GM12878 (cell line): ENCODE measurements at regions not wholly inside any gene's neighbourhood (a gene's known extent, or its start where the extent isn't known, plus 50 kb on each side); places are given as distances from the start of the nearest gene placed in this dataset.

ENCODE experiments used
- ATAC-seq: fragments of 200-7000 bp; cut with Tn5 transposase; 3 replicates; pipeline ENCODE4 v1.9.1; 2020; ENCODE audit warnings: mild to moderate bottlenecking, moderate library complexity
- BruUV-seq: library from RNA; stranded (reverse); fragments of 400-500 nt; replicated peaks from 2 replicates; lab custom pipeline; 2021; lab: Mats Ljungman, UMichigan
- CTCF ChIA-PET: fragments of 300-600 bp; sonication (Branson Sonifier 250); formaldehyde crosslinking; extraction: SDS; loops from one replicate; lab custom pipeline; 2021; ENCODE audit warnings: inconsistent platforms; lab: Yijun Ruan, JAX
- POLR2A ChIA-PET: fragments of 350-600 bp; formaldehyde crosslinking; extraction: SDS; loops from one replicate; lab custom pipeline; 2021; ENCODE audit warnings: inconsistent platforms; lab: Charles Lee
- RAD21 ChIA-PET: fragments of 300-600 bp; sonication (Branson Sonifier 250); formaldehyde crosslinking; loops from one replicate; lab custom pipeline; 2023; ENCODE audit warnings: antibody characterized with exemption; ENCODE audit not compliant: unreplicated experiment; lab: Charles Lee
- SMC1A ChIA-PET: fragments of 300-600 bp; sonication (Branson Sonifier 250); formaldehyde crosslinking; loops from one replicate; lab custom pipeline; 2023; ENCODE audit not compliant: unreplicated experiment, uncharacterized antibody; lab: Charles Lee
- DNase-seq: peaks from one replicate; pipeline ENCODE4 v3.0.0-alpha.2; 2011; ENCODE audit warnings: low read depth, low spot score
- FAIRE-seq: peaks from 3 replicates; lab custom pipeline; 2011; peaks lifted over from hg19 to GRCh38; lab: Jason Lieb, UNC
- H2AFZ ChIP-seq: 2 replicates; pipeline ENCODE4 v1.6.0; 2011; ENCODE audit warnings: low read depth, low read length, control low read depth; ENCODE audit not compliant: control insufficient read depth
- H3K27ac ChIP-seq: 2 replicates; pipeline ENCODE4 v1.5.1; 2011; ENCODE audit warnings: control low read depth; ENCODE audit not compliant: control insufficient read depth, insufficient read depth
- H3K27me3 ChIP-seq, 2 experiments: replicated peaks in 1 of 2; 2 replicates each; pipeline versions ENCODE4 v1.6.0 to v1.6.1; 2011; ENCODE audit warnings: low read length in 1 of 2; ENCODE audit not compliant: control insufficient read depth in 2 of 2, insufficient read depth in 2 of 2
- H3K36me3 ChIP-seq, 2 experiments: 2 replicates each; pipeline ENCODE4 v1.5.1; 2011; ENCODE audit warnings: low read length in 1 of 2; ENCODE audit not compliant: control insufficient read depth in 2 of 2, insufficient read depth in 2 of 2
- H3K4me1 ChIP-seq: 2 replicates; pipeline ENCODE4 v1.6.1; 2011; ENCODE audit warnings: mild to moderate bottlenecking, low read length, moderate library complexity, mixed read lengths; ENCODE audit not compliant: control insufficient read depth, insufficient read depth
- H3K4me2 ChIP-seq: 2 replicates; pipeline ENCODE4 v1.6.0; 2011; ENCODE audit warnings: control low read depth; ENCODE audit not compliant: control insufficient read depth, insufficient read depth
- H3K4me3 ChIP-seq: fragments of 200-600 bp; sonication (generic); 2 replicates; pipeline ENCODE4 v1.5.1; 2016
- H3K79me2 ChIP-seq: 2 replicates; pipeline ENCODE4 v1.6.0; 2011; ENCODE audit warnings: low read length; ENCODE audit not compliant: control insufficient read depth, insufficient read depth
- H3K9ac ChIP-seq: 2 replicates; pipeline ENCODE4 v1.8.0; 2011; ENCODE audit warnings: low read length, control low read depth, mixed read lengths; ENCODE audit not compliant: control insufficient read depth, insufficient read depth
- H3K9me3 ChIP-seq: replicated peaks from 3 replicates; pipeline ENCODE4 v1.5.1; 2011; ENCODE audit warnings: mild to moderate bottlenecking, low read length; ENCODE audit not compliant: control insufficient read depth, insufficient read depth
- H4K20me1 ChIP-seq: 2 replicates; pipeline ENCODE4 v1.6.0; 2011; ENCODE audit not compliant: control insufficient read depth, insufficient read depth
- CBX3 ChIP-seq: fragments of 200-600 bp; sonication (generic); IDR thresholded peaks from 2 replicates; pipeline ENCODE4 v1.6.1; 2016; ENCODE audit warnings: low read depth, borderline replicate concordance
- JUNB ChIP-seq: IDR thresholded peaks from 2 replicates; pipeline ENCODE4 v1.6.1; 2016; ENCODE audit warnings: antibody characterized with exemption, mild to moderate bottlenecking
- POU2F2 ChIP-seq: IDR thresholded peaks from 3 replicates; pipeline ENCODE4 v1.6.1; 2011; ENCODE audit warnings: low read depth, mild to moderate bottlenecking, low read length, borderline replicate concordance
- SIN3A ChIP-seq: IDR thresholded peaks from 2 replicates; pipeline ENCODE4 v1.6.1; 2012; ENCODE audit warnings: low read depth, low read length, improper control_type of control experiment
- SREBF1 ChIP-seq: IDR thresholded peaks from 2 replicates; pipeline ENCODE4 v1.6.1; 2012; ENCODE audit warnings: mild to moderate bottlenecking, low read length
- SREBF2 ChIP-seq: IDR thresholded peaks from 2 replicates; pipeline ENCODE4 v1.6.1; 2012; ENCODE audit warnings: mild to moderate bottlenecking, low read length
- WGBS: methylation state at CpG from one replicate; pipeline ENCODE4 v1.1.6; 2016; ENCODE audit warnings: low lambda C conversion rate; ENCODE audit not compliant: insufficient replicate concordance, insufficient coverage; ENCODE audit errors: missing lambda C conversion rate; 5-methylcytosine and 5-hydroxymethylcytosine counted together
- in situ Hi-C: fragments of 300-500 bp; cut with MboI; formaldehyde crosslinking; loops from 9 replicates; pipeline ENCODE4 v1.14.3; 2018; ENCODE audit warnings: mixed read lengths
- intact Hi-C: fragments of 100-400 bp; cut with micrococcal nuclease; formaldehyde crosslinking; loops from one replicate; pipeline ENCODE4 v1.14.2; 2022; ENCODE audit not compliant: unreplicated experiment
- TF ChIP-seq, protein P1 (sequence below): fragments of 450-650 bp; IDR thresholded peaks from 2 replicates; pipeline ENCODE4 v1.6.1; 2017; ENCODE audit warnings: borderline replicate concordance
- TF ChIP-seq, protein P2 (sequence below): fragments of 450-650 bp; IDR thresholded peaks from 2 replicates; pipeline ENCODE4 v1.6.1; 2014; ENCODE audit warnings: mild to moderate bottlenecking
- TF ChIP-seq, protein P3 (sequence below): fragments of 450-650 bp; formaldehyde crosslinking; IDR thresholded peaks from 2 replicates; pipeline ENCODE4 v1.4.0; 2020; ENCODE audit warnings: mild to moderate bottlenecking, moderate library complexity

DNA sequence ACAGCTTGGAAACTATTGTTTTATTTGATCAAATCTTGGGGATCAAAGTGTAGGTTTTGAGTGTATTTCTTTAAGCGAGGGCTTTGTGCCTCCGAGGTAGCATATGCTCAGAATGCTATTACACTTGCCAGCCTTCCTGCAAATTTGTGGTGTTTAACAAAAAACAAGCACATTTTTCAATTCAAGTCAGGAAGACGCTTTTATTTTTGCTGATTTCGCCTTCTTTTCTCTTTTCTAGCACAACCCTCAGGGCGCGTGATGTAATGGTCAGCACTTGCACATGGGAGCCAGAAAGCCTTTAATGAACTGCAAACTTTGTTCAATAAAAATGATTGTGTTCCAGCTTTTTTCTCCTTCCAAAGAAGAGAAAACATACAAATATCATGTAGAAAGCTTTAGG is 466.5 kb downstream of the PRKD1 start:
- WGBS: 64% methylated on average over 6 of the region's 6 CpGs
- no TSS peak for BruUV-seq
- Histone ChIP-seq H3K4me1 (no peaks in the 10 kb centered on the region), H3K27ac (no peak overlapping the region), H3K9ac (no peak overlapping the region), H3K4me3 (no peak overlapping the region), H3K36me3 (no peaks in the 10 kb centered on the region), H3K9me3 (no peaks in the 10 kb centered on the region), H2AFZ (no peak overlapping the region), H3K4me2 (no peak overlapping the region), H3K27me3 (no peaks in the 10 kb centered on the region), H3K79me2 (no peaks in the 10 kb centered on the region), H4K20me1 (no peaks in the 10 kb centered on the region)
- CTCF ChIA-PET: no interaction called here
- POLR2A ChIA-PET: no interaction called here
- RAD21 ChIA-PET: no interaction called here
- FAIRE-seq: no peak
- TF ChIP-seq SREBF1: no peak
- no peak for TF ChIP-seq POU2F2
- TF ChIP-seq CBX3: no peak
- TF ChIP-seq, protein P1, sequence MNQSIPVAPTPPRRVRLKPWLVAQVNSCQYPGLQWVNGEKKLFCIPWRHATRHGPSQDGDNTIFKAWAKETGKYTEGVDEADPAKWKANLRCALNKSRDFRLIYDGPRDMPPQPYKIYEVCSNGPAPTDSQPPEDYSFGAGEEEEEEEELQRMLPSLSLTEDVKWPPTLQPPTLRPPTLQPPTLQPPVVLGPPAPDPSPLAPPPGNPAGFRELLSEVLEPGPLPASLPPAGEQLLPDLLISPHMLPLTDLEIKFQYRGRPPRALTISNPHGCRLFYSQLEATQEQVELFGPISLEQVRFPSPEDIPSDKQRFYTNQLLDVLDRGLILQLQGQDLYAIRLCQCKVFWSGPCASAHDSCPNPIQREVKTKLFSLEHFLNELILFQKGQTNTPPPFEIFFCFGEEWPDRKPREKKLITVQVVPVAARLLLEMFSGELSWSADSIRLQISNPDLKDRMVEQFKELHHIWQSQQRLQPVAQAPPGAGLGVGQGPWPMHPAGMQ: no peak
- TF ChIP-seq, protein P2, sequence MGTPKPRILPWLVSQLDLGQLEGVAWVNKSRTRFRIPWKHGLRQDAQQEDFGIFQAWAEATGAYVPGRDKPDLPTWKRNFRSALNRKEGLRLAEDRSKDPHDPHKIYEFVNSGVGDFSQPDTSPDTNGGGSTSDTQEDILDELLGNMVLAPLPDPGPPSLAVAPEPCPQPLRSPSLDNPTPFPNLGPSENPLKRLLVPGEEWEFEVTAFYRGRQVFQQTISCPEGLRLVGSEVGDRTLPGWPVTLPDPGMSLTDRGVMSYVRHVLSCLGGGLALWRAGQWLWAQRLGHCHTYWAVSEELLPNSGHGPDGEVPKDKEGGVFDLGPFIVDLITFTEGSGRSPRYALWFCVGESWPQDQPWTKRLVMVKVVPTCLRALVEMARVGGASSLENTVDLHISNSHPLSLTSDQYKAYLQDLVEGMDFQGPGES: no peak
- no peak for TF ChIP-seq SIN3A
- TF ChIP-seq JUNB: no peak
- TF ChIP-seq, protein P3, sequence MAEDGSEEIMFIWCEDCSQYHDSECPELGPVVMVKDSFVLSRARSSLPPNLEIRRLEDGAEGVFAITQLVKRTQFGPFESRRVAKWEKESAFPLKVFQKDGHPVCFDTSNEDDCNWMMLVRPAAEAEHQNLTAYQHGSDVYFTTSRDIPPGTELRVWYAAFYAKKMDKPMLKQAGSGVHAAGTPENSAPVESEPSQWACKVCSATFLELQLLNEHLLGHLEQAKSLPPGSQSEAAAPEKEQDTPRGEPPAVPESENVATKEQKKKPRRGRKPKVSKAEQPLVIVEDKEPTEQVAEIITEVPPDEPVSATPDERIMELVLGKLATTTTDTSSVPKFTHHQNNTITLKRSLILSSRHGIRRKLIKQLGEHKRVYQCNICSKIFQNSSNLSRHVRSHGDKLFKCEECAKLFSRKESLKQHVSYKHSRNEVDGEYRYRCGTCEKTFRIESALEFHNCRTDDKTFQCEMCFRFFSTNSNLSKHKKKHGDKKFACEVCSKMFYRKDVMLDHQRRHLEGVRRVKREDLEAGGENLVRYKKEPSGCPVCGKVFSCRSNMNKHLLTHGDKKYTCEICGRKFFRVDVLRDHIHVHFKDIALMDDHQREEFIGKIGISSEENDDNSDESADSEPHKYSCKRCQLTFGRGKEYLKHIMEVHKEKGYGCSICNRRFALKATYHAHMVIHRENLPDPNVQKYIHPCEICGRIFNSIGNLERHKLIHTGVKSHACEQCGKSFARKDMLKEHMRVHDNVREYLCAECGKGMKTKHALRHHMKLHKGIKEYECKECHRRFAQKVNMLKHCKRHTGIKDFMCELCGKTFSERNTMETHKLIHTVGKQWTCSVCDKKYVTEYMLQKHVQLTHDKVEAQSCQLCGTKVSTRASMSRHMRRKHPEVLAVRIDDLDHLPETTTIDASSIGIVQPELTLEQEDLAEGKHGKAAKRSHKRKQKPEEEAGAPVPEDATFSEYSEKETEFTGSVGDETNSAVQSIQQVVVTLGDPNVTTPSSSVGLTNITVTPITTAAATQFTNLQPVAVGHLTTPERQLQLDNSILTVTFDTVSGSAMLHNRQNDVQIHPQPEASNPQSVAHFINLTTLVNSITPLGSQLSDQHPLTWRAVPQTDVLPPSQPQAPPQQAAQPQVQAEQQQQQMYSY (CRISPR knock-in tag): no peak
- no peak for TF ChIP-seq SREBF2
- in situ Hi-C loops (no loop called here), intact Hi-C loops (no loop called here)
- DNase-seq: no peak
- SMC1A ChIA-PET: interaction anchor here (0.5 kb wide), 1 partner anchor 41 kb away, joined by 3 read pairs; no protein-coding TSS in a partner anchor
- ATAC-seq: no peak
